Activated CD8-positive, alpha-beta memory T cell treated with anti-CD3 and anti-CD28 coated beads, Interleukin-2, amount 10 ng/mL, durations not matched to agents 7 days and 5 days (primary cell): ENCODE measurements at regions not wholly inside any gene's neighbourhood (a gene's known extent, or its start where the extent isn't known, plus 50 kb on each side); places are given as distances from the start of the nearest gene placed in this dataset.
"Not testable (repeated sequence)": the region's sequence is repeated elsewhere in the genome, so short reads cannot be mapped to it uniquely, and the experiment has no call there.

ENCODE experiments used
- ATAC-seq: fragments of 150-1000 bp; cut with Tn5 transposase; one replicate; pipeline ENCODE4 v1.10.0; 2021; ENCODE audit warnings: moderate library complexity
- CTCF ChIA-PET: fragments of 350-600 bp; sonication (Branson Sonifier 250); formaldehyde crosslinking; loops from one replicate; lab custom pipeline; 2021; ENCODE audit warnings: antibody characterized with exemption; lab: Charles Lee
- DNase-seq: peaks from one replicate; pipeline ENCODE4 v3.0.0-alpha.2; 2020
- H3K27ac Mint-ChIP-seq: one replicate; pipeline ENCODE4 v1.8.0; 2021; ENCODE audit warnings: mild to moderate bottlenecking, mixed read lengths
- H3K27me3 Mint-ChIP-seq: one replicate; pipeline ENCODE4 v1.8.0; 2021; ENCODE audit warnings: mixed read lengths
- H3K36me3 Mint-ChIP-seq: one replicate; pipeline ENCODE4 v1.8.0; 2021; ENCODE audit warnings: mild to moderate bottlenecking, mixed read lengths
- H3K4me1 Mint-ChIP-seq: one replicate; pipeline ENCODE4 v1.8.0; 2021; ENCODE audit warnings: mixed read lengths
- H3K4me3 Mint-ChIP-seq: one replicate; pipeline ENCODE4 v1.8.0; 2021; ENCODE audit warnings: mild to moderate bottlenecking, moderate library complexity, mixed read lengths
- H3K9me3 Mint-ChIP-seq: one replicate; pipeline ENCODE4 v1.8.0; 2022; ENCODE audit warnings: low read depth, mixed read lengths

GRCh38 chr17:77801545-77802332, 156.8 kb upstream of the TNRC6C start:
- peaks cover 15% of the 10 kb centered on the region for H3K27me3 Mint-ChIP-seq
- no peaks in the 10 kb centered on the region for H3K36me3 Mint-ChIP-seq
- CTCF ChIA-PET = no interaction called here
- no peak overlapping the region for H3K27ac Mint-ChIP-seq
- DNase-seq (no peak), ATAC-seq (no peak)
- no peaks in the 10 kb centered on the region for H3K9me3 Mint-ChIP-seq
- H3K4me1 Mint-ChIP-seq = no peaks in the 10 kb centered on the region
- no peak overlapping the region for H3K4me3 Mint-ChIP-seq

- H3K27ac Mint-ChIP-seq = no peak overlapping the region
- no peak overlapping the region for H3K4me3 Mint-ChIP-seq
These were observed 156.2 kb upstream of the TNRC6C start for GRCh38 chr17:77802333-77802615.

GRCh38 chr17:77802811-77803220, 155.7 kb upstream of the TNRC6C start:
- peaks cover 15% of the 10 kb centered on the region for H3K27me3 Mint-ChIP-seq
- H3K27ac Mint-ChIP-seq = no peak overlapping the region
- no peaks in the 10 kb centered on the region for H3K9me3 Mint-ChIP-seq
- ATAC-seq (no peak), DNase-seq (no peak)
- H3K36me3 Mint-ChIP-seq = no peaks in the 10 kb centered on the region
- H3K4me1 Mint-ChIP-seq = no peaks in the 10 kb centered on the region
- H3K4me3 Mint-ChIP-seq = no peak overlapping the region
- CTCF ChIA-PET = no interaction called here

More at GRCh38 chr17:77802333-77802615, 156.2 kb upstream of the TNRC6C start:
- peaks cover 15% of the 10 kb centered on the region for H3K27me3 Mint-ChIP-seq
- no peaks in the 10 kb centered on the region for H3K36me3 Mint-ChIP-seq
- ATAC-seq (no peak), DNase-seq (no peak)
- CTCF ChIA-PET = no interaction called here
- H3K4me1 Mint-ChIP-seq = no peaks in the 10 kb centered on the region
- no peaks in the 10 kb centered on the region for H3K9me3 Mint-ChIP-seq

- ATAC-seq (no peak), DNase-seq (no peak)
- H3K4me1 Mint-ChIP-seq = no peaks in the 10 kb centered on the region
- no peaks in the 10 kb centered on the region for H3K9me3 Mint-ChIP-seq
- no peaks in the 10 kb centered on the region for H3K36me3 Mint-ChIP-seq
- no peak overlapping the region for H3K4me3 Mint-ChIP-seq
- H3K27ac Mint-ChIP-seq = no peak overlapping the region
- CTCF ChIA-PET = no interaction called here
- peaks cover 15% of the 10 kb centered on the region for H3K27me3 Mint-ChIP-seq
These were observed 154.8 kb upstream of the TNRC6C start for GRCh38 chr17:77803726-77804125.

- CTCF ChIA-PET = interaction anchor here (0.7 to 0.9 kb wide), 2 partner anchors 44 to 209 kb away, joined by 3 to 5 read pairs; no protein-coding TSS in a partner anchor
These were observed 153.6 kb upstream of the TNRC6C start for GRCh38 chr17:77804796-77805426.

GRCh38 chr17:77805970-77806369, 152.5 kb upstream of the TNRC6C start:
- not testable (repeated sequence) for ATAC-seq, H3K4me3 Mint-ChIP-seq, H3K27ac Mint-ChIP-seq, H3K9me3 Mint-ChIP-seq, DNase-seq, H3K36me3 Mint-ChIP-seq, H3K4me1 Mint-ChIP-seq
- peaks cover 12% of the 10 kb centered on the region for H3K27me3 Mint-ChIP-seq
- CTCF ChIA-PET = interaction anchor here (0.9 kb wide), 1 partner anchor 208 kb away, joined by 5 read pairs; no protein-coding TSS in a partner anchor

More at GRCh38 chr17:77804796-77805426, 153.6 kb upstream of the TNRC6C start:
- Mint-ChIP-seq H3K4me3 (no peak overlapping the region), H3K9me3 (no peaks in the 10 kb centered on the region), H3K4me1 (no peaks in the 10 kb centered on the region), H3K27me3 (peaks cover 15% of the 10 kb centered on the region), H3K36me3 (no peaks in the 10 kb centered on the region), H3K27ac (no peak overlapping the region)
- ATAC-seq (no peak), DNase-seq (no peak)

GRCh38 chr17:77807051-77807745, 151.3 kb upstream of the TNRC6C start:
- ATAC-seq = no peak
- Mint-ChIP-seq H3K36me3 (no peaks in the 10 kb centered on the region), H3K4me1 (no peaks in the 10 kb centered on the region), H3K27me3 (peaks cover 7% of the 10 kb centered on the region), H3K27ac (no peak overlapping the region), H3K4me3 (no peak overlapping the region), H3K9me3 (no peaks in the 10 kb centered on the region)
- DNase-seq = no peak
- CTCF ChIA-PET = no interaction called here

GRCh38 chr17:77807746-77808441, 150.6 kb upstream of the TNRC6C start:
- Mint-ChIP-seq H3K36me3 (no peaks in the 10 kb centered on the region), H3K4me1 (no peaks in the 10 kb centered on the region), H3K27me3 (peaks cover 6% of the 10 kb centered on the region), H3K27ac (no peak overlapping the region), H3K4me3 (no peak overlapping the region), H3K9me3 (no peaks in the 10 kb centered on the region)
- CTCF ChIA-PET = no interaction called here
- DNase-seq = no peak
- ATAC-seq = no peak

GRCh38 chr17:77808686-77809425, 149.6 kb upstream of the TNRC6C start:
- Mint-ChIP-seq H3K27ac (no peak overlapping the region), H3K4me3 (no peak overlapping the region), H3K9me3 (no peaks in the 10 kb centered on the region), H3K4me1 (no peaks in the 10 kb centered on the region), H3K36me3 (no peaks in the 10 kb centered on the region), H3K27me3 (peaks cover 6% of the 10 kb centered on the region)
- no peak for DNase-seq
- no peak for ATAC-seq
- CTCF ChIA-PET = no interaction called here

- no peak overlapping the region for H3K4me3 Mint-ChIP-seq
- no peak overlapping the region for H3K27ac Mint-ChIP-seq
- no peaks in the 10 kb centered on the region for H3K36me3 Mint-ChIP-seq
- no peaks in the 10 kb centered on the region for H3K9me3 Mint-ChIP-seq
- H3K4me1 Mint-ChIP-seq = no peaks in the 10 kb centered on the region
- DNase-seq (no peak), ATAC-seq (no peak)
- CTCF ChIA-PET = no interaction called here
- H3K27me3 Mint-ChIP-seq = peaks cover 2% of the 10 kb centered on the region
These were observed 148.7 kb upstream of the TNRC6C start for GRCh38 chr17:77809814-77810213.

GRCh38 chr17:77810536-77810935, 148.0 kb upstream of the TNRC6C start:
- Mint-ChIP-seq H3K9me3 (no peaks in the 10 kb centered on the region), H3K4me1 (no peaks in the 10 kb centered on the region), H3K4me3 (no peak overlapping the region), H3K27ac (no peak overlapping the region), H3K36me3 (no peaks in the 10 kb centered on the region), H3K27me3 (peaks cover 2% of the 10 kb centered on the region)
- ATAC-seq = no peak
- CTCF ChIA-PET = no interaction called here
- no peak for DNase-seq

- CTCF ChIA-PET = no interaction called here
- no peak overlapping the region for H3K27ac Mint-ChIP-seq
- H3K36me3 Mint-ChIP-seq = no peaks in the 10 kb centered on the region
- no peak for DNase-seq
- H3K4me3 Mint-ChIP-seq = no peak overlapping the region
- no peak for ATAC-seq
- no peaks in the 10 kb centered on the region for H3K9me3 Mint-ChIP-seq
- no peaks in the 10 kb centered on the region for H3K4me1 Mint-ChIP-seq
- peaks cover 2% of the 10 kb centered on the region for H3K27me3 Mint-ChIP-seq
These were observed 147.0 kb upstream of the TNRC6C start for GRCh38 chr17:77811521-77811920.
